Gastroesophageal sphincter (tissue), 3 donors: ENCODE measurements at regions not wholly inside any gene's neighbourhood (a gene's known extent, or its start where the extent isn't known, plus 50 kb on each side); places are given as distances from the start of the nearest gene placed in this dataset.

Experiments
- CTCF ChIP-seq, 4 experiments: fragments of 200-600 bp in 2 of 4; fragments of 450-650 bp in 2 of 4; sonication (generic) in 1 of 4; IDR thresholded peaks; one replicate each; pipeline ENCODE4 v1.5.1; 2017 to 2019; ENCODE audit warnings: antibody characterized with exemption in 4 of 4, mild to moderate bottlenecking in 2 of 4, moderate library complexity in 2 of 4
- EP300 ChIP-seq: sonication (generic); formaldehyde crosslinking; IDR thresholded peaks from one replicate; pipeline ENCODE4 v1.6.1; 2017; ENCODE audit warnings: antibody characterized with exemption, mild to moderate bottlenecking
- POLR2A ChIP-seq, 2 donors: fragments of 450-650 bp; IDR thresholded peaks; one replicate each; pipeline ENCODE4 v1.6.1; 2017; ENCODE audit warnings: antibody characterized with exemption in 2 of 2, mild to moderate bottlenecking in 2 of 2, moderate library complexity in 1 of 2
- POLR2AphosphoS5 ChIP-seq: sonication (generic); formaldehyde crosslinking; IDR thresholded peaks from one replicate; pipeline ENCODE4 v1.6.1; 2017; ENCODE audit warnings: antibody characterized with exemption

- TF ChIP-seq POLR2A (IDR thresholded peaks at IDR 0.05) (no peak), CTCF (IDR thresholded peaks at IDR 0.05) (no peak), POLR2AphosphoS5 (no peak), EP300 (no peak)
These were observed 1344.4 kb upstream of the WWC1 start for GRCh38 chr5:166947045-166947444.
